HCT116 (cell line): ENCODE measurements at regions not wholly inside any gene's neighbourhood (a gene's known extent, or its start where the extent isn't known, plus 50 kb on each side); places are given as distances from the start of the nearest gene placed in this dataset.

ENCODE experiments used
- ATAC-seq: fragments of 200-7000 bp; cut with Tn5 transposase; 2 replicates; pipeline ENCODE4 v1.9.1; 2020; ENCODE audit warnings: mild to moderate bottlenecking, moderate library complexity
- BruUV-seq: library from RNA; stranded (reverse); fragments of 400-500 nt; replicated peaks from 2 replicates; lab custom pipeline; 2021; lab: Mats Ljungman, UMichigan
- CTCF ChIA-PET: fragments of 300-600 bp; sonication (Branson Sonifier 250); formaldehyde crosslinking; loops from one replicate; lab custom pipeline; 2021; ENCODE audit warnings: antibody characterized with exemption; lab: Charles Lee
- POLR2A ChIA-PET: fragments of 300-600, 350-600 bp; sonication (Branson Sonifier 250); formaldehyde crosslinking; loops from one replicate; lab custom pipeline; 2021; ENCODE audit warnings: antibody characterized with exemption; lab: Charles Lee
- RAD21 ChIA-PET, 2 experiments: fragments of 300-600 bp; sonication (Branson Sonifier 250); formaldehyde crosslinking; loops; one replicate each; lab custom pipeline; 2023; ENCODE audit warnings: low total read pairs in 2 of 2; ENCODE audit not compliant: uncharacterized antibody in 2 of 2, unreplicated experiment in 2 of 2, low non-redundant PET in 1 of 2; lab: Charles Lee
- DNase-seq: peaks from one replicate; pipeline ENCODE4 v3.0.0-alpha.2; 2010; ENCODE audit warnings: low read depth, low spot score
- H2AFZ ChIP-seq: fragments of 200-600 bp; shearing (Covaris generic), sonication (generic); 2 replicates; pipeline ENCODE4 v1.6.1; 2017; ENCODE audit warnings: low read depth, mixed run types, mixed read lengths, antibody characterized with exemption, low read length; ENCODE audit not compliant: poor library complexity, severe bottlenecking
- H3K27ac ChIP-seq: 2 replicates; pipeline ENCODE4 v1.5.1; 2012; ENCODE audit warnings: low read depth, low read length
- H3K27me3 ChIP-seq: fragments of 200-600 bp; sonication (generic); 2 replicates; pipeline ENCODE4 v1.6.1; 2016; ENCODE audit warnings: mixed run types, low read length, mixed read lengths; ENCODE audit not compliant: insufficient read depth
- H3K36me3 ChIP-seq, 2 experiments: fragments of 200-500 bp in 1 of 2; fragments of 200-600 bp in 1 of 2; sonication (Bioruptor generic) in 1 of 2; sonication (generic) in 1 of 2; 2 replicates each; pipeline versions ENCODE4 v1.5.1 to v1.6.1; 2014 to 2016; ENCODE audit warnings: low read length in 2 of 2, inconsistent platforms in 1 of 2, mixed read lengths in 1 of 2, mixed run types in 1 of 2; ENCODE audit not compliant: insufficient read depth in 2 of 2, control insufficient read depth in 1 of 2
- H3K4me1 ChIP-seq, 2 experiments: fragments of 200-600 bp in 1 of 2; sonication (generic) in 1 of 2; 2 replicates each; pipeline versions ENCODE4 v1.5.1 to v1.6.1; 2012 to 2017; ENCODE audit warnings: low read length in 2 of 2, inconsistent platforms in 1 of 2, mild to moderate bottlenecking in 1 of 2, mixed read lengths in 1 of 2, mixed run types in 1 of 2, moderate library complexity in 1 of 2; ENCODE audit not compliant: insufficient read depth in 2 of 2, control insufficient read depth in 1 of 2
- H3K4me2 ChIP-seq: fragments of 200-600 bp; sonication (generic); 2 replicates; pipeline ENCODE4 v1.6.1; 2017; ENCODE audit warnings: mixed run types, low read length, mixed read lengths
- H3K4me3 ChIP-seq, 2 experiments: fragments of 200-600 bp in 1 of 2; sonication (generic) in 1 of 2; replicated peaks in 1 of 2; 2 replicates each; pipeline ENCODE4 v1.5.1; 2011 to 2016; ENCODE audit warnings: low read length in 2 of 2, control low read depth in 1 of 2, low read depth in 1 of 2, mild to moderate bottlenecking in 1 of 2, mixed read lengths in 1 of 2, mixed run types in 1 of 2
- H3K79me2 ChIP-seq: fragments of 200-600 bp; sonication (generic); 2 replicates; pipeline ENCODE4 v1.6.1; 2017; ENCODE audit warnings: mild to moderate bottlenecking, mixed run types, low read length, moderate library complexity, mixed read lengths; ENCODE audit not compliant: insufficient read depth
- H3K9ac ChIP-seq: fragments of 200-600 bp; sonication (generic); 2 replicates; pipeline ENCODE4 v1.6.1; 2016; ENCODE audit warnings: low read length, mixed read lengths
- H3K9me2 ChIP-seq: fragments of 200-600 bp; sonication (generic), shearing (Covaris generic); 2 replicates; pipeline ENCODE4 v1.6.1; 2017; ENCODE audit warnings: mixed run types, mild to moderate bottlenecking, moderate library complexity; ENCODE audit not compliant: insufficient read depth
- H3K9me3 ChIP-seq, 2 experiments: fragments of 200-500 bp in 1 of 2; fragments of 200-600 bp in 1 of 2; sonication (Bioruptor generic) in 1 of 2; sonication (generic) in 1 of 2; 2 replicates each; pipeline ENCODE4 v1.6.1; 2014 to 2017; ENCODE audit warnings: low read length in 2 of 2, mixed read lengths in 2 of 2, inconsistent platforms in 1 of 2, low read depth in 1 of 2, mild to moderate bottlenecking in 1 of 2, mixed run types in 1 of 2, moderate library complexity in 1 of 2; ENCODE audit not compliant: control insufficient read depth in 1 of 2, insufficient read depth in 1 of 2
- H4K20me1 ChIP-seq: fragments of 200-600 bp; sonication (generic), shearing (Covaris generic); 2 replicates; pipeline ENCODE4 v1.6.1; 2017; ENCODE audit warnings: mixed run types, mild to moderate bottlenecking, moderate library complexity; ENCODE audit not compliant: insufficient read depth
- CEBPB ChIP-seq: IDR thresholded peaks from 2 replicates; pipeline ENCODE4 v1.6.1; 2012; ENCODE audit warnings: low read depth
- ELF1 ChIP-seq: IDR thresholded peaks from 2 replicates; pipeline ENCODE4 v1.6.1; 2012; ENCODE audit warnings: low read depth, borderline replicate concordance
- EZH2phosphoT487 ChIP-seq: fragments of 200-600 bp; IDR thresholded peaks from 2 replicates; pipeline ENCODE4 v1.6.1; 2018; ENCODE audit warnings: antibody characterized with exemption, borderline replicate concordance
- JUND ChIP-seq: IDR thresholded peaks from 2 replicates; pipeline ENCODE4 v1.6.1; 2012
- POLR2A ChIP-seq: IDR thresholded peaks from 2 replicates; pipeline ENCODE4 v1.7.0; 2011; ENCODE audit warnings: borderline replicate concordance; ENCODE audit not compliant: insufficient read depth, insufficient read length; ENCODE audit errors: extremely low read depth
- RAD21 ChIP-seq: IDR thresholded peaks from 2 replicates; pipeline ENCODE4 v1.6.1; 2012; ENCODE audit warnings: low read depth, mild to moderate bottlenecking
- SIN3A ChIP-seq: IDR thresholded peaks from 2 replicates; pipeline ENCODE4 v1.6.1; 2012; ENCODE audit warnings: low read depth
- SP1 ChIP-seq: IDR thresholded peaks from 2 replicates; pipeline ENCODE4 v1.6.1; 2012; ENCODE audit warnings: low read depth
- ZNF274 ChIP-seq: fragments of 200-500 bp; sonication (Bioruptor generic); IDR thresholded peaks from 2 replicates; pipeline ENCODE4 v1.6.1; 2014; ENCODE audit warnings: mild to moderate bottlenecking, low read depth, low read length, inconsistent platforms
- intact Hi-C: fragments of 100-400 bp; cut with micrococcal nuclease; formaldehyde crosslinking; loops from 2 replicates; pipeline ENCODE4 v1.10.0; 2022
- TF ChIP-seq, protein P1 (sequence below): IDR thresholded peaks from 2 replicates; pipeline ENCODE4 v1.6.1; 2012; ENCODE audit warnings: low read depth
- TF ChIP-seq, protein P2 (sequence below): IDR thresholded peaks from 2 replicates; pipeline ENCODE4 v1.6.1; 2012
- TF ChIP-seq, protein P3 (sequence below): IDR thresholded peaks from 2 replicates; pipeline ENCODE4 v1.6.1; 2012
- TF ChIP-seq, protein P4 (sequence below), 3 experiments: fragments of 200-600 bp in 1 of 3; sonication (generic) in 1 of 3; IDR thresholded peaks in 2 of 3; conservative IDR thresholded peaks in 1 of 3; 2 replicates each; pipeline ENCODE4 v1.5.1; 2012 to 2017; ENCODE audit warnings: low read depth in 2 of 3, low read length in 2 of 3, antibody characterized with exemption in 1 of 3, borderline replicate concordance in 1 of 3, control low read depth in 1 of 3, mild to moderate bottlenecking in 1 of 3, mixed read lengths in 1 of 3, mixed run types in 1 of 3, moderate library complexity in 1 of 3; ENCODE audit not compliant: insufficient read depth in 1 of 3
- TF ChIP-seq, protein P5 (sequence below): IDR thresholded peaks from 2 replicates; pipeline ENCODE4 v1.6.1; 2011; ENCODE audit warnings: mild to moderate bottlenecking, low read length, moderate library complexity; ENCODE audit not compliant: insufficient replicate concordance; ENCODE audit errors: extremely low read depth

DNA sequence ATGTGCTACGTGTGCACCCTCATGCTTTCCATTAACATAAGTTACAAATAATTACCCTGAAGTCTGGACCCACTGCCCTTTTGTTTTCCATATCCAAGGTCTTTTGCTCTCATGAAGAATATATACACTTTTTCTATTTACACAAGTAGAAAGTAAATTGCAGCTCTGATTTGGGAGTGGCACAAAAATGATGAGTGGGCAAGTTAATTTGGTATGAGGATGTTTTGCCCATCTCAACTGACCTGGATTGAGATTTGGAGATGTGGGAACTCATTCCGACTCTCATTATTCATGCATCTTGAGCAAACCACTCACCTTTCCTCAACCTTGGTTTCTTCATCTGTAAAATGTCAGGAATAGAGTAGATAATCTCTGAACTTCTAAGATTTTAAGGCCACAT lies 53.6 kb upstream of the TMEM17 start:
- Histone ChIP-seq H3K4me2 (no peak overlapping the region), H3K4me1 (no peaks in the 10 kb centered on the region; a peak in 1 of 4 replicates), H4K20me1 (no peaks in the 10 kb centered on the region), H3K9ac (no peak overlapping the region), H3K36me3 (no peaks in the 10 kb centered on the region), H3K27ac (no peak overlapping the region), H2AFZ (peak overlapping the region; percentile 5), H3K79me2 (no peaks in the 10 kb centered on the region), H3K4me3 (no peak overlapping the region), H3K27me3 (no peaks in the 10 kb centered on the region), H3K9me3 (no peaks in the 10 kb centered on the region)
- ChIA-PET CTCF (no interaction called here), POLR2A (no interaction called here)
- ATAC-seq (no peak), DNase-seq (no peak)
- intact Hi-C loops: no loop called here
- no TSS peak for BruUV-seq
- no peak for TF ChIP-seq POLR2A
- no peak for TF ChIP-seq JUND
- no peak for TF ChIP-seq CEBPB
- TF ChIP-seq, all 23 proteins: peak for 0
- RAD21 ChIA-PET: no interaction called here
- no peaks in the 10 kb centered on the region for H3K9me2 ChIP-seq

DNA sequence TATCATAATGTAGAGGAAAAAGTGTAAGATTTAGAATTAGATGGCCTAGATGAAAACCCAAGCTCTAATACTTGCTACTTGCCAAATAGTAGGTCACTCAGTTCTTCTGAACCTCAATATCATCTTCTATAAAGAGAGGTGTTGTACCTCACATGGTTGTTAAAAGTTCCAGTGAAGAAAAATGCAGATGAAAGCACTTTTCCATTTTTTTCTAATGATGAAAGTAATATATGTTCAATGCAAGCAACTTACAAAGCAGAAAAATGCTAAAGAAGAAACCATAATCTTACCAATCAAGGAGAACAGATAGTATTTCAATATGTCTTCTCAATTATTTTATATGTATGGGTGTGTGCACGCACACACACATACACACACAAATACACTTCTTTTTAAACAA lies 52.7 kb upstream of the TMEM17 start:
- H3K4me1 ChIP-seq: no peaks in the 10 kb centered on the region
- no peaks in the 10 kb centered on the region for H4K20me1 ChIP-seq
- BruUV-seq: no TSS peak
- no peak overlapping the region for H3K27ac ChIP-seq
- H3K9me2 ChIP-seq: no peaks in the 10 kb centered on the region
- DNase-seq (no peak), ATAC-seq (no peak)
- no peaks in the 10 kb centered on the region for H3K79me2 ChIP-seq
- no peaks in the 10 kb centered on the region for H3K9me3 ChIP-seq
- no peaks in the 10 kb centered on the region for H3K36me3 ChIP-seq
- H2AFZ ChIP-seq: peak overlapping the region; percentile 45
- CTCF ChIA-PET: no interaction called here
- no peak overlapping the region for H3K4me2 ChIP-seq
- intact Hi-C loops: no loop called here
- RAD21 ChIA-PET: no interaction called here
- no peak overlapping the region for H3K4me3 ChIP-seq
- no peak overlapping the region for H3K9ac ChIP-seq
- no peaks in the 10 kb centered on the region for H3K27me3 ChIP-seq
- POLR2A ChIA-PET: interaction anchor here (0.8 kb wide), 1 partner anchor 8 kb away, joined by 3 read pairs; no protein-coding TSS in a partner anchor
- TF ChIP-seq RAD21 (no peak), SP1 (no peak), ELF1 (no peak), SIN3A (no peak), EZH2phosphoT487 (no peak), ZNF274 (no peak)
- TF ChIP-seq, protein P1, sequence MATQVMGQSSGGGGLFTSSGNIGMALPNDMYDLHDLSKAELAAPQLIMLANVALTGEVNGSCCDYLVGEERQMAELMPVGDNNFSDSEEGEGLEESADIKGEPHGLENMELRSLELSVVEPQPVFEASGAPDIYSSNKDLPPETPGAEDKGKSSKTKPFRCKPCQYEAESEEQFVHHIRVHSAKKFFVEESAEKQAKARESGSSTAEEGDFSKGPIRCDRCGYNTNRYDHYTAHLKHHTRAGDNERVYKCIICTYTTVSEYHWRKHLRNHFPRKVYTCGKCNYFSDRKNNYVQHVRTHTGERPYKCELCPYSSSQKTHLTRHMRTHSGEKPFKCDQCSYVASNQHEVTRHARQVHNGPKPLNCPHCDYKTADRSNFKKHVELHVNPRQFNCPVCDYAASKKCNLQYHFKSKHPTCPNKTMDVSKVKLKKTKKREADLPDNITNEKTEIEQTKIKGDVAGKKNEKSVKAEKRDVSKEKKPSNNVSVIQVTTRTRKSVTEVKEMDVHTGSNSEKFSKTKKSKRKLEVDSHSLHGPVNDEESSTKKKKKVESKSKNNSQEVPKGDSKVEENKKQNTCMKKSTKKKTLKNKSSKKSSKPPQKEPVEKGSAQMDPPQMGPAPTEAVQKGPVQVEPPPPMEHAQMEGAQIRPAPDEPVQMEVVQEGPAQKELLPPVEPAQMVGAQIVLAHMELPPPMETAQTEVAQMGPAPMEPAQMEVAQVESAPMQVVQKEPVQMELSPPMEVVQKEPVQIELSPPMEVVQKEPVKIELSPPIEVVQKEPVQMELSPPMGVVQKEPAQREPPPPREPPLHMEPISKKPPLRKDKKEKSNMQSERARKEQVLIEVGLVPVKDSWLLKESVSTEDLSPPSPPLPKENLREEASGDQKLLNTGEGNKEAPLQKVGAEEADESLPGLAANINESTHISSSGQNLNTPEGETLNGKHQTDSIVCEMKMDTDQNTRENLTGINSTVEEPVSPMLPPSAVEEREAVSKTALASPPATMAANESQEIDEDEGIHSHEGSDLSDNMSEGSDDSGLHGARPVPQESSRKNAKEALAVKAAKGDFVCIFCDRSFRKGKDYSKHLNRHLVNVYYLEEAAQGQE: no peak
- TF ChIP-seq, protein P2, sequence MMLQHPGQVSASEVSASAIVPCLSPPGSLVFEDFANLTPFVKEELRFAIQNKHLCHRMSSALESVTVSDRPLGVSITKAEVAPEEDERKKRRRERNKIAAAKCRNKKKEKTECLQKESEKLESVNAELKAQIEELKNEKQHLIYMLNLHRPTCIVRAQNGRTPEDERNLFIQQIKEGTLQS: no peak
- TF ChIP-seq, protein P3, sequence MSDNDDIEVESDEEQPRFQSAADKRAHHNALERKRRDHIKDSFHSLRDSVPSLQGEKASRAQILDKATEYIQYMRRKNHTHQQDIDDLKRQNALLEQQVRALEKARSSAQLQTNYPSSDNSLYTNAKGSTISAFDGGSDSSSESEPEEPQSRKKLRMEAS: no peak
- TF ChIP-seq, protein P4, sequence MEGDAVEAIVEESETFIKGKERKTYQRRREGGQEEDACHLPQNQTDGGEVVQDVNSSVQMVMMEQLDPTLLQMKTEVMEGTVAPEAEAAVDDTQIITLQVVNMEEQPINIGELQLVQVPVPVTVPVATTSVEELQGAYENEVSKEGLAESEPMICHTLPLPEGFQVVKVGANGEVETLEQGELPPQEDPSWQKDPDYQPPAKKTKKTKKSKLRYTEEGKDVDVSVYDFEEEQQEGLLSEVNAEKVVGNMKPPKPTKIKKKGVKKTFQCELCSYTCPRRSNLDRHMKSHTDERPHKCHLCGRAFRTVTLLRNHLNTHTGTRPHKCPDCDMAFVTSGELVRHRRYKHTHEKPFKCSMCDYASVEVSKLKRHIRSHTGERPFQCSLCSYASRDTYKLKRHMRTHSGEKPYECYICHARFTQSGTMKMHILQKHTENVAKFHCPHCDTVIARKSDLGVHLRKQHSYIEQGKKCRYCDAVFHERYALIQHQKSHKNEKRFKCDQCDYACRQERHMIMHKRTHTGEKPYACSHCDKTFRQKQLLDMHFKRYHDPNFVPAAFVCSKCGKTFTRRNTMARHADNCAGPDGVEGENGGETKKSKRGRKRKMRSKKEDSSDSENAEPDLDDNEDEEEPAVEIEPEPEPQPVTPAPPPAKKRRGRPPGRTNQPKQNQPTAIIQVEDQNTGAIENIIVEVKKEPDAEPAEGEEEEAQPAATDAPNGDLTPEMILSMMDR (IDR thresholded peaks at IDR 0.05 in 2 of 3, conservative IDR thresholded peaks at IDR 0.05 in 1 of 3; ENCODE audit: borderline replicate concordance in 1 of 3, insufficient read depth in 1 of 3, low read depth in 2 of 3, low read length in 2 of 3): no peak
- TF ChIP-seq, protein P5, sequence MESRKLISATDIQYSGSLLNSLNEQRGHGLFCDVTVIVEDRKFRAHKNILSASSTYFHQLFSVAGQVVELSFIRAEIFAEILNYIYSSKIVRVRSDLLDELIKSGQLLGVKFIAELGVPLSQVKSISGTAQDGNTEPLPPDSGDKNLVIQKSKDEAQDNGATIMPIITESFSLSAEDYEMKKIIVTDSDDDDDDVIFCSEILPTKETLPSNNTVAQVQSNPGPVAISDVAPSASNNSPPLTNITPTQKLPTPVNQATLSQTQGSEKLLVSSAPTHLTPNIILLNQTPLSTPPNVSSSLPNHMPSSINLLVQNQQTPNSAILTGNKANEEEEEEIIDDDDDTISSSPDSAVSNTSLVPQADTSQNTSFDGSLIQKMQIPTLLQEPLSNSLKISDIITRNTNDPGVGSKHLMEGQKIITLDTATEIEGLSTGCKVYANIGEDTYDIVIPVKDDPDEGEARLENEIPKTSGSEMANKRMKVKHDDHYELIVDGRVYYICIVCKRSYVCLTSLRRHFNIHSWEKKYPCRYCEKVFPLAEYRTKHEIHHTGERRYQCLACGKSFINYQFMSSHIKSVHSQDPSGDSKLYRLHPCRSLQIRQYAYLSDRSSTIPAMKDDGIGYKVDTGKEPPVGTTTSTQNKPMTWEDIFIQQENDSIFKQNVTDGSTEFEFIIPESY: no peak
